DND-41 (cell line): ENCODE measurements at regions not wholly inside any gene's neighbourhood (a gene's known extent, or its start where the extent isn't known, plus 50 kb on each side); places are given as distances from the start of the nearest gene placed in this dataset.

Experiments used
- ATAC-seq: fragments of 200-7000 bp; cut with Tn5 transposase; 3 replicates; pipeline ENCODE4 v1.9.1; 2021; ENCODE audit warnings: low read depth; ENCODE audit not compliant: insufficient read depth
- DNase-seq: peaks from one replicate; pipeline ENCODE4 v3.0.0-alpha.2; 2020
- H2AFZ ChIP-seq: 2 replicates; pipeline ENCODE4 v1.6.0; 2012; ENCODE audit warnings: low read depth, low read length
- H3K27ac ChIP-seq: 2 replicates; pipeline ENCODE4 v1.5.1; 2012; ENCODE audit warnings: low read length, inconsistent platforms
- H3K27me3 ChIP-seq: fragments of 200-600 bp; sonication (generic); 2 replicates; pipeline ENCODE4 v1.6.0; 2012; ENCODE audit warnings: low read length, mild to moderate bottlenecking, inconsistent platforms; ENCODE audit not compliant: insufficient read depth, poor library complexity
- H3K36me3 ChIP-seq: 2 replicates; pipeline ENCODE4 v1.5.1; 2012; ENCODE audit warnings: low read length, inconsistent platforms; ENCODE audit not compliant: insufficient read depth
- H3K4me1 ChIP-seq: 2 replicates; pipeline ENCODE4 v1.5.1; 2012; ENCODE audit warnings: mild to moderate bottlenecking, low read length; ENCODE audit not compliant: insufficient read depth
- H3K4me2 ChIP-seq: 2 replicates; pipeline ENCODE4 v1.6.0; 2012; ENCODE audit warnings: mild to moderate bottlenecking, moderate library complexity, low read length, inconsistent platforms; ENCODE audit not compliant: insufficient read depth
- H3K4me3 ChIP-seq, 2 experiments: fragments of 200-600 bp in 1 of 2; shearing (Covaris generic) in 1 of 2; 2 replicates each; pipeline ENCODE4 v1.5.1; 2012 to 2016; ENCODE audit warnings: inconsistent platforms in 2 of 2, low read length in 2 of 2, mild to moderate bottlenecking in 2 of 2, low read depth in 1 of 2, moderate library complexity in 1 of 2
- H3K79me2 ChIP-seq: 2 replicates; pipeline ENCODE4 v1.6.0; 2012; ENCODE audit warnings: low read length, inconsistent platforms; ENCODE audit not compliant: insufficient read depth
- H3K9ac ChIP-seq: 2 replicates; pipeline ENCODE4 v1.6.0; 2012; ENCODE audit warnings: low read depth, mild to moderate bottlenecking, inconsistent platforms, low read length, moderate library complexity
- H3K9me3 ChIP-seq: 2 replicates; pipeline ENCODE4 v1.5.1; 2012; ENCODE audit warnings: low read length, moderate library complexity, mild to moderate bottlenecking, inconsistent platforms; ENCODE audit not compliant: insufficient read depth, severe bottlenecking
- H4K20me1 ChIP-seq: 2 replicates; pipeline ENCODE4 v1.6.0; 2012; ENCODE audit warnings: low read length; ENCODE audit not compliant: insufficient read depth
- CTCF ChIP-seq: IDR thresholded peaks from 2 replicates; pipeline ENCODE4 v1.5.1; 2012; ENCODE audit warnings: borderline replicate concordance, low read length, moderate library complexity, mild to moderate bottlenecking; ENCODE audit not compliant: poor library complexity, severe bottlenecking; ENCODE audit errors: extremely low read depth
- EZH2 ChIP-seq: IDR thresholded peaks from 3 replicates; pipeline ENCODE4 v1.6.1; 2012; ENCODE audit warnings: borderline replicate concordance, low read depth, mild to moderate bottlenecking, moderate library complexity, low read length, inconsistent platforms; ENCODE audit not compliant: severe bottlenecking

- Histone ChIP-seq H3K4me1 (no peaks in the 10 kb centered on the region), H3K36me3 (no peaks in the 10 kb centered on the region), H2AFZ (no peak overlapping the region), H3K9me3 (no peaks in the 10 kb centered on the region), H3K79me2 (no peaks in the 10 kb centered on the region), H3K4me3 (no peak overlapping the region), H3K27ac (no peak overlapping the region), H3K9ac (no peak overlapping the region), H3K27me3 (no peaks in the 10 kb centered on the region), H3K4me2 (no peak overlapping the region), H4K20me1 (no peaks in the 10 kb centered on the region)
- no peak for TF ChIP-seq EZH2
- no peak for TF ChIP-seq CTCF
- DNase-seq = no peak
- ATAC-seq = no peak
Observed at GRCh38 chr6:134849920-134850447, 99.9 kb downstream of the ALDH8A1 start.

GRCh38 chr6:134848076-134848475 lies 101.8 kb downstream of the ALDH8A1 start:
- Histone ChIP-seq H4K20me1 (no peaks in the 10 kb centered on the region), H3K36me3 (no peaks in the 10 kb centered on the region), H3K79me2 (no peaks in the 10 kb centered on the region), H2AFZ (no peak overlapping the region), H3K27me3 (no peaks in the 10 kb centered on the region), H3K27ac (no peak overlapping the region), H3K9me3 (no peaks in the 10 kb centered on the region), H3K4me3 (no peak overlapping the region), H3K9ac (no peak overlapping the region), H3K4me2 (no peak overlapping the region), H3K4me1 (no peaks in the 10 kb centered on the region)
- DNase-seq (no peak), ATAC-seq (no peak)
- no peak for TF ChIP-seq CTCF
- no peak for TF ChIP-seq EZH2

GRCh38 chr6:134846865-134847264 lies 103.0 kb downstream of the ALDH8A1 start:
- H3K79me2 ChIP-seq = no peaks in the 10 kb centered on the region
- no peak overlapping the region for H3K9ac ChIP-seq
- H3K36me3 ChIP-seq = no peaks in the 10 kb centered on the region
- DNase-seq (no peak), ATAC-seq (no peak)
- TF ChIP-seq EZH2 (no peak), CTCF (no peak)
- no peak overlapping the region for H3K4me2 ChIP-seq
- no peaks in the 10 kb centered on the region for H3K27me3 ChIP-seq
- H3K27ac ChIP-seq = no peak overlapping the region
- H3K4me3 ChIP-seq = no peak overlapping the region
- no peaks in the 10 kb centered on the region for H3K9me3 ChIP-seq
- no peaks in the 10 kb centered on the region for H3K4me1 ChIP-seq
- H2AFZ ChIP-seq = no peak overlapping the region
- no peaks in the 10 kb centered on the region for H4K20me1 ChIP-seq

DNA sequence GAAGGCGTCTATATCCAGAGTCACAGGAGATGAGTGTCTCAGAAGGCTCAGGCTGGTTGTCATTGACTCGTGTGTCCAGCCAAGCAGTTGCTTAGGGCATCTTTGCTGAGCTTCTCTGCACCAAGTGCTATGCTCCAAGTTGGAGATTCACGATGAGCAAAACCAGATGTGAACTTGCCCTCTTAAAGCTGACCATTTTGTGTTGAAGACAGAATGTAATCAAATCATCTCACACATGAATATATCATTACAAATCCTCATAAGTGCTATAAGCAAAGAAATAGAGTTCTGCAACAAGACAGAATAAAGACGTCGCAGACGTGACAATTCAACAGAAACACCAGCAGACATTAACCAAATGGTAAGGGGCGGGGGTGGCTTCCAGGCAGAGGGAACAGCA lies 103.9 kb downstream of the ALDH8A1 start:
- TF ChIP-seq CTCF = no peak
- no peak for TF ChIP-seq EZH2
- Histone ChIP-seq H3K4me2 (no peak overlapping the region), H3K4me3 (no peak overlapping the region), H3K27me3 (no peaks in the 10 kb centered on the region), H4K20me1 (no peaks in the 10 kb centered on the region), H3K4me1 (no peaks in the 10 kb centered on the region), H3K79me2 (no peaks in the 10 kb centered on the region), H3K27ac (no peak overlapping the region), H3K36me3 (no peaks in the 10 kb centered on the region), H3K9ac (no peak overlapping the region), H2AFZ (no peak overlapping the region), H3K9me3 (no peaks in the 10 kb centered on the region)
- ATAC-seq (no peak), DNase-seq (no peak)
